22Rv1 (cell line): ENCODE measurements at regions not wholly inside any gene's neighbourhood (a gene's known extent, or its start where the extent isn't known, plus 50 kb on each side); places are given as distances from the start of the nearest gene placed in this dataset.

Experiments
- CTCF ChIP-seq: fragments of 450-650 bp; IDR thresholded peaks from 2 replicates; pipeline ENCODE4 v1.5.1; 2017; ENCODE audit warnings: mild to moderate bottlenecking
- ZFX ChIP-seq: fragments of 450-650 bp; IDR thresholded peaks from 2 replicates; pipeline ENCODE4 v1.6.1; 2017; ENCODE audit warnings: antibody characterized with exemption, borderline replicate concordance

DNA sequence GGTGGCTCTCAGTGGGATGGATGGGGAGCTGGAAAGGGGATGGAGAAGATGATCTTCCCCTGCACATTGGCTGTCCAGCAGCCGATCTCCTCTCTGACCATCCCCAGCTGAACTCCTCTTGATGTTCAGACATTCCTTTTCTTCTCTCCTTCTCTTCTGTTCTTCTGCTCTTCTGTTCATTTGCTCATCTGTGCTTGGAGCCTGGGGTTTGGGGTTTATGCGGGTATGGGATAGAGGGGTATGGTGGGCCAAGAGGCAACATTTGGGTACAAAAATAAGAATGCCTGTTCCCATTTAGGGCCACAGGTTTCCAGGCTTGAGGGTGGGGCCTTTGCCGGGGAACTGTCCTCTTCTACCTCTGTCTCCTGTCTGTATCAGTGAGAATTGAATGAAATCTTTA is 205.4 kb upstream of the XYLT1 start:
- TF ChIP-seq CTCF, result no peak
- TF ChIP-seq ZFX, result no peak
